Activated CD4-positive, alpha-beta memory T cell treated with anti-CD3 and anti-CD28 coated beads, Interleukin-2, amount 10 ng/mL, durations not matched to agents 7 days and 5 days (primary cell): ENCODE measurements at regions not wholly inside any gene's neighbourhood (a gene's known extent, or its start where the extent isn't known, plus 50 kb on each side); places are given as distances from the start of the nearest gene placed in this dataset.
"Not testable (repeated sequence)": the region's sequence is repeated elsewhere in the genome, so short reads cannot be mapped to it uniquely, and the experiment has no call there.

Experiments used
- CTCF ChIA-PET: fragments of 350-600 bp; sonication (Branson Sonifier 250); formaldehyde crosslinking; loops from one replicate; lab custom pipeline; 2021; ENCODE audit warnings: antibody characterized with exemption, inconsistent platforms; lab: Charles Lee
- POLR2A ChIA-PET: fragments of 350-600 bp; sonication (Branson Sonifier 250); formaldehyde crosslinking; loops from one replicate; lab custom pipeline; 2021; ENCODE audit warnings: antibody characterized with exemption; lab: Charles Lee
- DNase-seq: peaks from one replicate; pipeline ENCODE4 v3.0.0-alpha.2; 2020
- H3K27ac Mint-ChIP-seq: one replicate; pipeline ENCODE4 v1.8.0; 2021; ENCODE audit warnings: mild to moderate bottlenecking, mixed read lengths
- H3K27me3 Mint-ChIP-seq: one replicate; pipeline ENCODE4 v1.8.0; 2021; ENCODE audit warnings: mixed read lengths
- H3K36me3 Mint-ChIP-seq: one replicate; pipeline ENCODE4 v1.8.0; 2021; ENCODE audit warnings: low read depth, mixed read lengths
- H3K4me1 Mint-ChIP-seq: one replicate; pipeline ENCODE4 v1.8.0; 2021; ENCODE audit warnings: mixed read lengths
- H3K4me3 Mint-ChIP-seq: one replicate; pipeline ENCODE4 v1.8.0; 2021; ENCODE audit warnings: mild to moderate bottlenecking, mixed read lengths
- H3K9me3 Mint-ChIP-seq: one replicate; pipeline ENCODE4 v1.8.0; 2021; ENCODE audit warnings: mixed read lengths

- CTCF ChIA-PET, result no interaction called here
- POLR2A ChIA-PET, result no interaction called here
Measured at GRCh38 chr6:121666814-121667213, 231.4 kb downstream of the GJA1 start.

GRCh38 chr6:121668259-121668658 lies 232.8 kb downstream of the GJA1 start:
- ChIA-PET CTCF (no interaction called here), POLR2A (no interaction called here)
- H3K27ac Mint-ChIP-seq, result no peak overlapping the region
- DNase-seq, result no peak
- no peak overlapping the region for H3K4me3 Mint-ChIP-seq
- H3K36me3 Mint-ChIP-seq, result no peaks in the 10 kb centered on the region
- no peaks in the 10 kb centered on the region for H3K27me3 Mint-ChIP-seq
- no peaks in the 10 kb centered on the region for H3K4me1 Mint-ChIP-seq
- no peaks in the 10 kb centered on the region for H3K9me3 Mint-ChIP-seq

More at GRCh38 chr6:121666814-121667213, 231.4 kb downstream of the GJA1 start:
- H3K27ac Mint-ChIP-seq, result no peak overlapping the region
- no peak overlapping the region for H3K4me3 Mint-ChIP-seq
- H3K27me3 Mint-ChIP-seq, result no peaks in the 10 kb centered on the region
- no peak for DNase-seq
- H3K36me3 Mint-ChIP-seq, result no peaks in the 10 kb centered on the region
- H3K9me3 Mint-ChIP-seq, result no peaks in the 10 kb centered on the region
- no peaks in the 10 kb centered on the region for H3K4me1 Mint-ChIP-seq

- no peaks in the 10 kb centered on the region for H3K4me1 Mint-ChIP-seq
- POLR2A ChIA-PET, result no interaction called here
- CTCF ChIA-PET, result no interaction called here
- no peak overlapping the region for H3K27ac Mint-ChIP-seq
- DNase-seq, result no peak
- H3K27me3 Mint-ChIP-seq, result no peaks in the 10 kb centered on the region
- no peaks in the 10 kb centered on the region for H3K9me3 Mint-ChIP-seq
- no peaks in the 10 kb centered on the region for H3K36me3 Mint-ChIP-seq
- no peak overlapping the region for H3K4me3 Mint-ChIP-seq
Measured at GRCh38 chr6:121670511-121670910, 235.1 kb downstream of the GJA1 start.

- Mint-ChIP-seq H3K9me3 (no peaks in the 10 kb centered on the region), H3K4me1 (no peaks in the 10 kb centered on the region), H3K27me3 (no peaks in the 10 kb centered on the region), H3K36me3 (no peaks in the 10 kb centered on the region), H3K4me3 (no peak overlapping the region), H3K27ac (no peak overlapping the region)
- CTCF ChIA-PET, result no interaction called here
- DNase-seq, result no peak
- POLR2A ChIA-PET, result no interaction called here
Measured at GRCh38 chr6:121677571-121677970, 242.1 kb downstream of the GJA1 start.

DNA sequence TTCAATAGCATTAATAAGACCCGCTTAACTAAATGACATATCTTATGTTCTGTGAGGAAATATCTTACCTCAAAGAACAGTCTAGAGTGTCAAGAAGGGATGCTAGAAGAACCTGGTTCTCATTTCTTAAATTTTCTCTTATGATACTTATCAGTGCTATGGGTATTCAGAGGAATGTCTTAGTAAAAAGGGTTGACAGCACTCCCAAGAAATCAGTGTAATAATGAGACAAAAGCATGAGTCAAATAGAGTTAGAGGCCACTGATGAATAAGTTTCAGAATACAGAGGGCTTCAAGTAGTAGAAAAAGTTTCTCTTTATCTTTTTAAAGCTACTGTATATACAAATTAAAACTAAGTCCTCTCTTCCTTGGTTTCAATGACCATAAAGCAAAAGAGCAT lies 242.8 kb downstream of the GJA1 start:
- ChIA-PET POLR2A (no interaction called here), CTCF (no interaction called here)
- Mint-ChIP-seq H3K4me3 (no peak overlapping the region), H3K9me3 (no peaks in the 10 kb centered on the region), H3K27me3 (no peaks in the 10 kb centered on the region), H3K36me3 (no peaks in the 10 kb centered on the region), H3K27ac (no peak overlapping the region), H3K4me1 (no peaks in the 10 kb centered on the region)
- DNase-seq, result no peak

DNA sequence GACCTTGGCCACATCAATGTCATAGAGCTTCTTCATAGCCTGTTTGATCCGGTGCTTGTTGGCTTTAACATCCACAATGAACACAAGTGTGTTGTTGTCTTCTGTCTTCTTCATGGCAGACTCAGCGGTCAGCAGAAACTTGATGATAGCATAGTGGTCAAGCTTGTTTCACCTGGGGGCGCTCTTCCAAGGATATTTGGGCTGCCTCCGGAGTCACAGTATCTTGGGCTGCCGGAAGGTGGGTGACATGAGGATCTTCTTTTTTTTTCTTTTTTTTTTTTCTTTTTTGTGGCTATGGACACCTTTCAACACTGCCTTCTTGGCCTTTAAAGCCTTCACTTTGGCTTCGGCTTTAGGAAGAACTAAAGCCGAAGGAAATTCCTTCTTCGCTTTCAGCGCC lies 244.6 kb downstream of the GJA1 start:
- Mint-ChIP-seq H3K27me3 (no peaks in the 10 kb centered on the region), H3K4me3 (no peak overlapping the region), H3K4me1 (no peaks in the 10 kb centered on the region), H3K36me3 (no peaks in the 10 kb centered on the region), H3K27ac (no peak overlapping the region), H3K9me3 (peaks cover 5% of the 10 kb centered on the region)
- DNase-seq, result no peak
- CTCF ChIA-PET, result interaction anchor here (0.8 kb wide), 1 partner anchor 30 kb away, joined by 3 read pairs; no protein-coding TSS in a partner anchor
- POLR2A ChIA-PET, result no interaction called here

- H3K27ac Mint-ChIP-seq, result no peak overlapping the region
- H3K4me1 Mint-ChIP-seq, result no peaks in the 10 kb centered on the region
- ChIA-PET CTCF (no interaction called here), POLR2A (no interaction called here)
- no peak overlapping the region for H3K4me3 Mint-ChIP-seq
- no peaks in the 10 kb centered on the region for H3K27me3 Mint-ChIP-seq
- no peaks in the 10 kb centered on the region for H3K36me3 Mint-ChIP-seq
- DNase-seq, result no peak
- peaks cover 6% of the 10 kb centered on the region for H3K9me3 Mint-ChIP-seq
Measured at GRCh38 chr6:121682666-121683065, 247.2 kb downstream of the GJA1 start.

DNA sequence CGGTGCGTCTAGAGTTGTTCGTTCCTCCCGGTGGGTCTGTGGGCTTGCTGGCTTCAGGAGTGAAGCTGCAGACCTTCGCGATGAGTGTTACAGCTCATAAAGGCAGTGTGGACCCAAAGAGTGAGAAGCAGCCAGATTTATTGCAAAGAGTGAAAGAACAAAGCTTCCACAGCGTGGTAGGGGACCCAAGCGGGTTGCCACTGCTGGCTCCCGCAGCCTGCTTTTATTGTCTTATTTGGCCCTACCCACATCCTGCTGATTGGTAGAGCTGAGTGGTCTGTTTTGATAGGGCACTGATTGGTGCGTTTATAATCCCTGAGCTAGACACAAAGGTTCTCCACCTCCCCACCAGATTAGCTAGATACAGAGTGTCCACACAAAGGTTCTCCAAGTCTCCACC lies 250.4 kb downstream of the GJA1 start:
- DNase-seq, H3K27me3 Mint-ChIP-seq, POLR2A ChIA-PET, CTCF ChIA-PET, H3K9me3 Mint-ChIP-seq, H3K4me3 Mint-ChIP-seq, H3K27ac Mint-ChIP-seq, H3K36me3 Mint-ChIP-seq, H3K4me1 Mint-ChIP-seq: not testable (repeated sequence)

GRCh38 chr6:121686611-121687023 lies 251.2 kb downstream of the GJA1 start:
- H3K27me3 Mint-ChIP-seq, result no peaks in the 10 kb centered on the region
- POLR2A ChIA-PET, result no interaction called here
- no peak overlapping the region for H3K4me3 Mint-ChIP-seq
- H3K4me1 Mint-ChIP-seq, result no peaks in the 10 kb centered on the region
- DNase-seq, result no peak
- H3K27ac Mint-ChIP-seq, result no peak overlapping the region
- H3K9me3 Mint-ChIP-seq, result peaks cover 6% of the 10 kb centered on the region
- CTCF ChIA-PET, result no interaction called here
- no peaks in the 10 kb centered on the region for H3K36me3 Mint-ChIP-seq

DNA sequence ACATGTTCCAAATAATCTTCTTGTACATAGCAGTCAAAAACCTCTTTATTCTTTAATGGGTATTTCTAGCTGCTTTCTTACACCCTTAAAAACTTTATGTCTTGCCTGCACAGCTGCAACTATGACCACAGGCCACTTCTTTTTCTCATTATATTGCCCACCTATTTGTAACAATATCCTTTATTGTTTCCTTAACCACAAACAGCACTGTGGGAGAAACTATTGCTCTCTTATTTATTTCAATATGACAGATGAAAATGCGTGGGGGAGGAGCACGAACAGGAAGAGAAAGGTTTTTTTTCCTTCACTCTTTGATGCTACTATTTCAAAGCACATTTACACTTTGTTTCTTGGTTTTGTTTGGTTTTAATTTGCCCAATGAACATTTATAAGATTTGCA lies 253.5 kb downstream of the GJA1 start:
- no peaks in the 10 kb centered on the region for H3K27me3 Mint-ChIP-seq
- DNase-seq, result no peak
- no peak overlapping the region for H3K4me3 Mint-ChIP-seq
- POLR2A ChIA-PET, result no interaction called here
- H3K4me1 Mint-ChIP-seq, result no peaks in the 10 kb centered on the region
- H3K9me3 Mint-ChIP-seq, result peaks cover 4% of the 10 kb centered on the region
- CTCF ChIA-PET, result interaction anchor here (0.7 kb wide), 1 partner anchor 841 kb away, joined by 3 read pairs; no protein-coding TSS in a partner anchor
- H3K36me3 Mint-ChIP-seq, result no peaks in the 10 kb centered on the region
- no peak overlapping the region for H3K27ac Mint-ChIP-seq

GRCh38 chr6:121691126-121691551 lies 255.7 kb downstream of the GJA1 start:
- Mint-ChIP-seq H3K27me3 (no peaks in the 10 kb centered on the region), H3K9me3 (no peaks in the 10 kb centered on the region), H3K4me3 (no peak overlapping the region), H3K27ac (no peak overlapping the region), H3K4me1 (no peaks in the 10 kb centered on the region), H3K36me3 (no peaks in the 10 kb centered on the region)
- POLR2A ChIA-PET, result no interaction called here
- DNase-seq, result no peak
- CTCF ChIA-PET, result no interaction called here

GRCh38 chr6:121694389-121694788 lies 258.9 kb downstream of the GJA1 start:
- ChIA-PET POLR2A (no interaction called here), CTCF (no interaction called here)
- Mint-ChIP-seq H3K36me3 (no peaks in the 10 kb centered on the region), H3K27me3 (no peaks in the 10 kb centered on the region), H3K9me3 (no peaks in the 10 kb centered on the region), H3K27ac (no peak overlapping the region), H3K4me1 (no peaks in the 10 kb centered on the region), H3K4me3 (no peak overlapping the region)
- no peak for DNase-seq

DNA sequence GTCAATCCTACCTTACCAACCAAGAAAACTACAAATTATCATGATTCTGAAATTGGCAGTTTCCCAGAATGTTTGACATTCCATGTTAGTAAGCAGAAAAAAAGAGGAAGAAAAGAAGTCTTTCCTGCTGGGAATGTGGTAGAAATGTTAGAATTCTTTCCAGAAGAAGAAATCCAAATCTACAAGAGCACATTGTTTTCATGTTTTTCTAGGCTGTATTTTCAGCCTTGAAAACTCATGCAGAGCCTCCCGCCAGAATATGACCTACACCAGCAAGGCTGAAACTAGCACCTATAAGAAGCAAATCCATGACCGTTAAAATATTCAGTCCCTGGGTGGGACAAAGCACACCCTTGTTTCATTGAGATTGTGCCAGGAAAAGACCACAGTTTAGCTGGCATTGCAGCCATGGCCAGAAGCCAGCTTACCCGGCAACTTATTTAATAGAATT lies 259.4 kb downstream of the GJA1 start:
- no peaks in the 10 kb centered on the region for H3K27me3 Mint-ChIP-seq
- H3K4me3 Mint-ChIP-seq, result no peak overlapping the region
- H3K4me1 Mint-ChIP-seq, result no peaks in the 10 kb centered on the region
- POLR2A ChIA-PET, result no interaction called here
- no peak for DNase-seq
- no peaks in the 10 kb centered on the region for H3K9me3 Mint-ChIP-seq
- no peaks in the 10 kb centered on the region for H3K36me3 Mint-ChIP-seq
- CTCF ChIA-PET, result no interaction called here
- no peak overlapping the region for H3K27ac Mint-ChIP-seq

- Mint-ChIP-seq H3K27ac (no peak overlapping the region), H3K4me3 (no peak overlapping the region), H3K4me1 (no peaks in the 10 kb centered on the region), H3K27me3 (no peaks in the 10 kb centered on the region), H3K9me3 (no peaks in the 10 kb centered on the region), H3K36me3 (no peaks in the 10 kb centered on the region)
- CTCF ChIA-PET, result no interaction called here
- POLR2A ChIA-PET, result no interaction called here
- no peak for DNase-seq
Measured at GRCh38 chr6:121695329-121695728, 259.9 kb downstream of the GJA1 start.
